ENCODE measurements at regions not wholly inside any gene's neighbourhood (a gene's known extent, or its start where the extent isn't known, plus 50 kb on each side); places are given as distances from the start of the nearest gene placed in this dataset.

- Histone ChIP-seq H3K4me3 (no peak overlapping the region), H3K27ac (no peak overlapping the region), H3K4me1 (no peaks in the 10 kb centered on the region), H3K4me2 (no peak overlapping the region), H3K9me3 (no peaks in the 10 kb centered on the region)
- no peak for ATAC-seq
- CTCF ChIA-PET = interaction anchor here (1.0 kb wide), 1 partner anchor 13 kb away, joined by 4 read pairs; no protein-coding TSS in a partner anchor
- FAIRE-seq = no peak
- TF ChIP-seq REST (IDR thresholded peaks at IDR 0.05) (no peak), MAFK (IDR thresholded peaks at IDR 0.05; ENCODE audit: partially characterized antibody) (peak; percentile 73)
- DNase-seq (ENCODE audit: low read depth in 1 of 2, low spot score in 1 of 2) = no peak
- 20% methylated on average over 1 of the region's 1 CpG for WGBS (ENCODE audit: missing lambda C conversion rate)
- POLR2A ChIA-PET = no interaction called here
Observed at GRCh38 chr13:97786510-97786909, 167.0 kb upstream of the IPO5 start.

- ChIA-PET POLR2A (no interaction called here), CTCF (interaction anchor here (0.6 kb wide), 1 partner anchor 287 kb away, joined by 3 read pairs; no protein-coding TSS in a partner anchor)
- WGBS (ENCODE audit: missing lambda C conversion rate) = 28% methylated on average over 4 of the region's 4 CpGs
- TF ChIP-seq NPAS2 (CRISPR knock-in tag; IDR thresholded peaks at IDR 0.05; ENCODE audit: borderline replicate concordance) (no peak), RNF2 (IDR thresholded peaks at IDR 0.05; ENCODE audit: borderline replicate concordance, low read depth) (no peak), CBX8 (IDR thresholded peaks at IDR 0.05) (no peak), ZSCAN20 (CRISPR knock-in tag; IDR thresholded peaks at IDR 0.05) (no peak), POLR2A (IDR thresholded peaks at IDR 0.05; ENCODE audit: low read length) (no peak), NFE2L2 (conservative IDR thresholded peaks at IDR 0.05; ENCODE audit: low read length) (no peak), TFCP2L1 (CRISPR knock-in tag; IDR thresholded peaks at IDR 0.05) (no peak)
- ATAC-seq (no peak), DNase-seq (ENCODE audit: low read depth in 1 of 2, low spot score in 1 of 2) (no peak), FAIRE-seq (no peak)
- H3K4me1 ChIP-seq = no peaks in the 10 kb centered on the region
- H3K9me3 ChIP-seq = no peaks in the 10 kb centered on the region
- H3K4me3 ChIP-seq = no peak overlapping the region
- no peak overlapping the region for H3K4me2 ChIP-seq
- H3K27ac ChIP-seq = no peak overlapping the region
Observed at GRCh38 chr13:97797553-97797952, 155.9 kb upstream of the IPO5 start.

GRCh38 chr13:97798171-97798821 lies 155.2 kb upstream of the IPO5 start:
- no peak for DNase-seq (ENCODE audit: low read depth in 1 of 2, low spot score in 1 of 2)
- POLR2A ChIA-PET = no interaction called here
- no peak for ATAC-seq

More at GRCh38 chr13:97798171-97798821, 155.2 kb upstream of the IPO5 start:
- WGBS (ENCODE audit: missing lambda C conversion rate) = 83% methylated on average over 7 of the region's 7 CpGs
- Histone ChIP-seq H3K4me1 (no peaks in the 10 kb centered on the region), H3K9me3 (no peaks in the 10 kb centered on the region), H3K4me2 (no peak overlapping the region), H3K27ac (no peak overlapping the region), H3K4me3 (no peak overlapping the region)
- CTCF ChIA-PET = interaction anchor here (0.6 kb wide), 1 partner anchor 286 kb away, joined by 3 read pairs; no protein-coding TSS in a partner anchor
- TF ChIP-seq BHLHE40 (IDR thresholded peaks at IDR 0.05; ENCODE audit: low read depth, low read length) = no peak
- no peak for TF ChIP-seq FOSB (CRISPR knock-in tag; IDR thresholded peaks at IDR 0.05)
- no peak for TF ChIP-seq RARB (CRISPR knock-in tag; IDR thresholded peaks at IDR 0.05)
- no peak for TF ChIP-seq SREBF2 (IDR thresholded peaks at IDR 0.05)
- no peak for TF ChIP-seq ELK1 (IDR thresholded peaks at IDR 0.05; ENCODE audit: low read depth, low read length)
- TF ChIP-seq PBX3 (IDR thresholded peaks at IDR 0.05) = no peak
- TF ChIP-seq RCOR1 (IDR thresholded peaks at IDR 0.05; ENCODE audit: low read depth, low read length) = no peak
- no peak for TF ChIP-seq HOXA7 (CRISPR knock-in tag; IDR thresholded peaks at IDR 0.05)
- no peak for TF ChIP-seq HEYL (CRISPR knock-in tag; IDR thresholded peaks at IDR 0.05)
- TF ChIP-seq MAZ (IDR thresholded peaks at IDR 0.05; ENCODE audit: borderline replicate concordance, low read depth, low read length) = no peak
- TF ChIP-seq CHD4 (IDR thresholded peaks at IDR 0.05; ENCODE audit: borderline replicate concordance) = no peak
- no peak for TF ChIP-seq HES2 (IDR thresholded peaks at IDR 0.05)
- FAIRE-seq = no peak

All from A549 (cell line).